H1 (cell line): ENCODE measurements at regions not wholly inside any gene's neighbourhood (a gene's known extent, or its start where the extent isn't known, plus 50 kb on each side); places are given as distances from the start of the nearest gene placed in this dataset.

Experiments used
- CTBP2 ChIP-seq: IDR thresholded peaks from 2 replicates; pipeline ENCODE4 v1.7.0; 2011; ENCODE audit warnings: borderline replicate concordance, mild to moderate bottlenecking, moderate library complexity, mixed read lengths, low read length; ENCODE audit not compliant: insufficient read depth, insufficient read length
- GABPA ChIP-seq: IDR thresholded peaks from 2 replicates; pipeline ENCODE4 v1.6.1; 2011; ENCODE audit warnings: mild to moderate bottlenecking, low read length, moderate library complexity, borderline replicate concordance; ENCODE audit not compliant: insufficient read depth
- HDAC2 ChIP-seq, 2 experiments: fragments of 300-600 bp in 1 of 2; sonication (generic) in 1 of 2; IDR thresholded peaks; 2 replicates each; pipeline ENCODE4 v1.6.1; 2011 to 2012; ENCODE audit warnings: low read depth in 2 of 2, low read length in 2 of 2, mild to moderate bottlenecking in 2 of 2, moderate library complexity in 2 of 2, borderline replicate concordance in 1 of 2, inconsistent platforms in 1 of 2
- HDAC6 ChIP-seq: IDR thresholded peaks from one replicate; pipeline ENCODE4 v1.7.1; 2012; ENCODE audit warnings: low read depth, mild to moderate bottlenecking, inconsistent platforms, low read length, moderate library complexity
- KDM1A ChIP-seq: fragments of 200-600, 300-600 bp; sonication (generic); IDR thresholded peaks from 2 replicates; pipeline ENCODE4 v1.7.1; 2016; ENCODE audit warnings: mild to moderate bottlenecking, low read length, borderline replicate concordance
- RAD21 ChIP-seq, 2 experiments: IDR thresholded peaks in 1 of 2; conservative IDR thresholded peaks in 1 of 2; 2 replicates each; pipeline ENCODE4 v1.6.1; 2011; ENCODE audit warnings: low read depth in 2 of 2, low read length in 2 of 2, improper control_type of control experiment in 1 of 2, inconsistent platforms in 1 of 2, mild to moderate bottlenecking in 1 of 2, moderate library complexity in 1 of 2
- SIRT6 ChIP-seq: IDR thresholded peaks from one replicate; pipeline ENCODE4 v1.7.1; 2012; ENCODE audit warnings: low read length, inconsistent platforms
- TBP ChIP-seq: IDR thresholded peaks from 2 replicates; pipeline ENCODE4 v1.6.1; 2011; ENCODE audit warnings: low read depth, low read length, improper control_type of control experiment
- TEAD4 ChIP-seq: IDR thresholded peaks from 2 replicates; pipeline ENCODE4 v1.6.1; 2012; ENCODE audit warnings: low read depth, low read length, inconsistent platforms, mixed read lengths
- TF ChIP-seq, protein P1 (sequence below): IDR thresholded peaks from 2 replicates; pipeline ENCODE4 v1.6.1; 2011; ENCODE audit warnings: low read depth, mild to moderate bottlenecking, low read length; ENCODE audit not compliant: insufficient read depth

GRCh38 chr7:54944179-54944578 lies 74.6 kb upstream of the EGFR start (continued):
- TF ChIP-seq RAD21 (IDR thresholded peaks at IDR 0.05 in 1 of 2, conservative IDR thresholded peaks at IDR 0.05 in 1 of 2; ENCODE audit: low read depth in 2 of 2, low read length in 2 of 2) (no peak), TEAD4 (no peak), SIRT6 (no peak), KDM1A (no peak), HDAC2 (IDR thresholded peaks at IDR 0.05; ENCODE audit: borderline replicate concordance in 1 of 2, low read depth in 2 of 2, low read length in 2 of 2) (no peak), CTBP2 (no peak), GABPA (no peak), TBP (no peak), HDAC6 (no peak)
- TF ChIP-seq, protein P1, sequence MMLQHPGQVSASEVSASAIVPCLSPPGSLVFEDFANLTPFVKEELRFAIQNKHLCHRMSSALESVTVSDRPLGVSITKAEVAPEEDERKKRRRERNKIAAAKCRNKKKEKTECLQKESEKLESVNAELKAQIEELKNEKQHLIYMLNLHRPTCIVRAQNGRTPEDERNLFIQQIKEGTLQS = no peak
- TF ChIP-seq, all 59 proteins: peak for 0
